ENCODE measurements at regions not wholly inside any gene's neighbourhood (a gene's known extent, or its start where the extent isn't known, plus 50 kb on each side); places are given as distances from the start of the nearest gene placed in this dataset.

DNA sequence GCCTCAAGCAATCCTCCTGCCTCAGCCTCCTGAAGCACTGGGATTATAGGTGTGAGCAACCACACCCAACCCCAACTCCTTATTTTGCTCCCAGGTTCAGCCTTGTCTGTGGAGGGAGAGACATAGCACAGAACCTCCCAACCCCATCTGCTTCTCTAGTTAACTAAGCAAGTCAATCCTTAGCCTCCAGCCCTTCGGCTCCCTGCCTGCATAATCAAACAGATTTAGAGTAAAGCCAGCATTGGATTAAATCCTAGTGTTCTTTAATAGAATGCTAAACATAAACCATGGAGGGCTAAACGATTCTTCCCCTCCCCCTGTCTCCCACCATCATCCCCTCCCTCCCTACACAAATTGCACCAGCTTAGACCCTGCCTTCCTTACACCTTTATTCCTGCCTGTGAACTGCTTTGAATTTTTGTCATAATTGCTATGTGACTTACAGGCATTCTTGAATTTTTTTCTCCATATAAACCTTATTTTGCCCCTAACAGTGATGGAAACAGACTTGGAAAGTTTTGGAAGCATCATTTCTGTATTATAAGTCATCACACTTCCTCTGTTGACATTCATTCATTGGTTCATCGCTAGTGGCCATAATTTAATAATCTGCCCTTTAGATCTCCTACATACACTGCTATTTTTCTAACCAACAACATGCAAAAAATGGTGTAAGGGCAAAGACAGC, 72.6 kb upstream of the TOMM7 start:
- Mint-ChIP-seq H3K4me3 (no peak overlapping the region), H3K4me1 (ENCODE audit: low read depth) (no peaks in the 10 kb centered on the region), H3K27me3 (ENCODE audit: low read depth) (peaks cover 8% of the 10 kb centered on the region), H3K9me3 (no peaks in the 10 kb centered on the region), H3K36me3 (ENCODE audit: insufficient read depth) (no peaks in the 10 kb centered on the region)
- ATAC-seq: no peak
- no peak for DNase-seq

DNA sequence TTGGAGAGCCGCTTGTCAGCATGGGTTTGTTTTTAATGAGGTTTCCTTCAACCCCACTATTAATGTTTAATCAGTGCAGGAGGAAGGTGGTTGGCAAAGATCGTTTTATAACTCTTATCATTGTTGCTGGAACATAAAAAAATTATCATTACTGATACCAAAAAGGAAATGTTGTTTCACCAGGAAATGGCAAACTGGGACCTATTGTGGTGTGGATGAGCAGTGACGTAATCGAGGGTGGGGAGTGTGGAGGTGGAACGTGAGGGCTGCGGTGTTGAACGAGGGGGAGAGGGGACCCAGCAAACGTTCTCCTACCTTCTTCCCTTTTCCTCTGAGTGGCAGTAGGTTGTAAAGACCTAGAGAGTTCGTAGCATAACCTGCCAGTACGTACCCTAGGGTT, 71.9 kb upstream of the TOMM7 start:
- Mint-ChIP-seq H3K9me3 (no peaks in the 10 kb centered on the region), H3K27me3 (ENCODE audit: low read depth) (peaks cover 8% of the 10 kb centered on the region), H3K4me3 (no peak overlapping the region), H3K36me3 (ENCODE audit: insufficient read depth) (no peaks in the 10 kb centered on the region), H3K4me1 (ENCODE audit: low read depth) (no peaks in the 10 kb centered on the region)
- DNase-seq: no peak
- ATAC-seq: no peak

GRCh38 chr7:22890773-22891172, 68.1 kb upstream of the TOMM7 start:
- H3K36me3 Mint-ChIP-seq (ENCODE audit: insufficient read depth): no peaks in the 10 kb centered on the region
- H3K4me3 Mint-ChIP-seq: no peak overlapping the region
- ATAC-seq (no peak), DNase-seq (no peak)
- H3K4me1 Mint-ChIP-seq (ENCODE audit: low read depth): peaks cover 9% of the 10 kb centered on the region
- no peaks in the 10 kb centered on the region for H3K9me3 Mint-ChIP-seq
- H3K27me3 Mint-ChIP-seq (ENCODE audit: low read depth): peaks cover 5% of the 10 kb centered on the region

DNA sequence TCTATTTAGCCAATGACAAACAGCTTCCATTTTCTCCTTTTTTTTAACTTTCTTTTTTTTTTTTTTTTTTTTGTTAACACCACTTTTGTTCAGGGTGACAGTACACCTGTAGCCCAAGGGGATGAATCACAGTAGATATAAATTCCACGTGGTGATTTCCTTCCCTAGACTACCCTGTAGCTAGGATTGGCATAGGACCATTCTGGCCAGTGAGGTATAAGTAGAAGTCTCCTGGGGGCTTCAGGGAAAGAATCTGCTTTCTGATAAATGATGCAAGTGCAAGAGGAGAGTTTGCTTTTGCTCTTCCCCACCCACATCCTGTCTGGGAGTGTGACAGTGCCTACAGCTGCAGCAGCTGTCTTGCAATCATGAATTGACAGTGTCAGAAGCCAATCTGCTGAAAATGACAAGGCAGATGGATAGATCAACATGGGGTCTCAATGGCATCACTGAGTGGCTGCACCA, 63.2 kb upstream of the TOMM7 start:
- DNase-seq: peak; percentile 14
- H3K36me3 Mint-ChIP-seq (ENCODE audit: insufficient read depth): peaks cover 2% of the 10 kb centered on the region
- ATAC-seq: peak; percentile 79 to 82
- peak overlapping the region; percentile 61 for H3K4me3 Mint-ChIP-seq
- no peaks in the 10 kb centered on the region for H3K27me3 Mint-ChIP-seq (ENCODE audit: low read depth)
- H3K9me3 Mint-ChIP-seq: no peaks in the 10 kb centered on the region
- peaks cover 33% of the 10 kb centered on the region for H3K4me1 Mint-ChIP-seq (ENCODE audit: low read depth)

- no peak overlapping the region for H3K4me3 Mint-ChIP-seq
Observed at GRCh38 chr7:22884911-22885788, 62.5 kb upstream of the TOMM7 start.

DNA sequence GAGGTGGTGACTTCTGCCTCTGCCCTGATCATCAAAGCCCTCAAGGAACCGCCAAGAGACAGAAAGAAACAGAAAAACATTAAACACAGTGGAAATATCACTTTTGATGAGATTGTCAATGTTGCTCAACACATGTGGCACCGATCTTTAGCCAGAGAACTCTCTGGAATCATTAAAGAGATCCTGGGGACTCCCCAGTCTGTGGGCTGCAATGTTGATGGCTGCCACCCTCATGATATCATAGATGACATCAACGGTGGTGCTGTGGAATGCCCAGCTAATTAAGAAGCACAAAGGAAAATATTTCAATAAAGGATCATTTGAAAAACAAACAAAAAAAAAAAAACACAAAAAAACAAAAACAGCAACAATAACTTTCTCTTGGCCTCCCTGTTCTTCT, 59.5 kb upstream of the TOMM7 start:
- H3K36me3 Mint-ChIP-seq (ENCODE audit: insufficient read depth): peaks cover 2% of the 10 kb centered on the region
- H3K27me3 Mint-ChIP-seq (ENCODE audit: low read depth): no peaks in the 10 kb centered on the region
- no peak for ATAC-seq
- no peak for DNase-seq
- no peaks in the 10 kb centered on the region for H3K9me3 Mint-ChIP-seq
- H3K4me3 Mint-ChIP-seq: no peak overlapping the region
- H3K4me1 Mint-ChIP-seq (ENCODE audit: low read depth): peaks cover 30% of the 10 kb centered on the region

More at GRCh38 chr7:22884911-22885788, 62.5 kb upstream of the TOMM7 start:
- Mint-ChIP-seq H3K4me1 (ENCODE audit: low read depth) (peaks cover 33% of the 10 kb centered on the region), H3K27me3 (ENCODE audit: low read depth) (no peaks in the 10 kb centered on the region), H3K36me3 (ENCODE audit: insufficient read depth) (peaks cover 2% of the 10 kb centered on the region), H3K9me3 (no peaks in the 10 kb centered on the region)
- DNase-seq (no peak), ATAC-seq (peak; percentile 70 to 73)

DNA sequence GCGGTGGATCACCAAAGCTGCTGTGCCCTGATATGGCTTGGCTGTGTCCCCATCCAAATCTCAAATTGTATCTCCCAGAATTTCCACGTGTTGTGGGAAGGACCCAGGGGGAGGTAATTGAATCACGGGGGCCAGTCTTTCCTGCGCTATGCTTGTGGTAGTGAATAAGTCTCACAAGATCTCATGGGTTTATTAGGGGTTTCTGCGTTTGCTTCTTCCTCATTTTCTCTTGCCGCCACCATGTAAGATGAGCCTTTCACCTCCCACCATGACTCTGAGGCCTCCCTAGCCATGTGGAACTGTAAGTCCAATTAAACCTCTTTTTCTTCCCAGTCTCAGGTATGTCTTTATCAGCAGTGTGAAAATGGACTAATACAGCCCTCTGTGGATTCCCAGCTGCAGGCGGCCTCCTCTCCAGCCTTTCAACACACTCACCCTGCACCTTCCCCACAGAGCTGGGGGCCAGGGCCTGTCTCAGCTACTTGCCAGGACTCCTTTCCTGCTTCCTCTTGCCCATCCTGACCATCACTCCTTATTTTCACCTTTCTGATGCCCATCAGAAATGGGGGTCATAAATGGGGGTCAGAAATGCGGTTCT, 57.2 kb upstream of the TOMM7 start:
- DNase-seq (no peak), ATAC-seq (no peak)
- Mint-ChIP-seq H3K4me3 (no peak overlapping the region), H3K9me3 (no peaks in the 10 kb centered on the region), H3K27me3 (ENCODE audit: low read depth) (no peaks in the 10 kb centered on the region), H3K4me1 (ENCODE audit: low read depth) (peaks cover 18% of the 10 kb centered on the region), H3K36me3 (ENCODE audit: insufficient read depth) (peaks cover 2% of the 10 kb centered on the region)

DNA sequence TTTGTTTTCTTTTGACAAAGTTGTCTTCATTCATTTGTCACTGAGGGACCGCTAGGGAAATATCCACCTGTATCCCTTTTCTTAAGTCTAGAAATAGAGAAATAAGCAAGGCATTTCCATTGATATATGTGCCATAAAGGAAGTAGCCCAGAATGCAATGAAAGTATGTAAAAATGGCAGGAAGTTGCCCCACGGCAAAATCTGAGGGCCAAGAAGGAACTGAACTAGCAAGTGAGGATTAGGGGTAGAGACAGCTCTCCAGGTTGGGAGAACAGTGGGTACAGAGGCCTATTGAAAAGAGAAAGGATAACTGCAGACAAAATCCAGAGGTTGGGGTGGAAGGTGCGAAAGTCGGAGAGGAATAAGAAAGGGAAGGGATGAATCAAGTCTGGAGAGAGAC, 56.6 kb upstream of the TOMM7 start:
- Mint-ChIP-seq H3K9me3 (no peaks in the 10 kb centered on the region), H3K27me3 (ENCODE audit: low read depth) (no peaks in the 10 kb centered on the region), H3K36me3 (ENCODE audit: insufficient read depth) (no peaks in the 10 kb centered on the region), H3K4me1 (ENCODE audit: low read depth) (peaks cover 13% of the 10 kb centered on the region), H3K4me3 (no peak overlapping the region)
- no peak for DNase-seq
- no peak for ATAC-seq

DNA sequence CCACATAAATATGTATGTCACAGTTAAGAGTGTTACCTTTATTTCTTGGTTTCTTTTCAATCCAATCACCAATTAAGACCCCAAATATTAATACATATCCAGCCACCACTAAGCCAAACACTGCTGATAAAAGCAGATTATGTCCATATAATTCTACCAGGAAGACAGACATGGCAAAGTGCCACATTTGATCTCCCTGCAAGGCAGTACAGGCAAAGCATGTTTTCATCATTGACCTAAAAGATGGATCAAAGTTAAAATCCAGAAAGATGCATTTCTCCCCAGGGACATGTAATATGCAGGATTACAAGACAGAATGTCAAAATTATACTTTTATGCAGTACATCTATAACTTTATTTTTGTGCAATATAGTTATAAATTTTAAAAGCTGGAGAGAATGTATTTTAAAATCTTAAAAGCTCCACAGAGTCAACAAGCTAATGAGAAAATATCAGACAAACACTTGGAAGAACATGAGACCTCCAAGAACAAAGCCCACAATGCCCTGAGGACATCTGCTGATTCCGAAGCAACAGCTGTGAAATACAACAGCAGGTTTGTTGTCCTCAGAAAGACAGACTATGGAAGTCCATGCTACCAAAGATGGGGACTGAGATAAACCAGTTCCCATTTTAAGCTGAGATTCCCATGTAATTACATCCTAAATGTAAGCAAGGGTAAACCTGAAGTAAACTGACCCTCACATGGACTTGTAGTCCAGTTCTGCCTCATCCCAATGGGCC, 54.5 kb upstream of the TOMM7 start:
- no peak for DNase-seq
- no peak for ATAC-seq
- peaks cover 4% of the 10 kb centered on the region for H3K4me1 Mint-ChIP-seq (ENCODE audit: low read depth)
- no peaks in the 10 kb centered on the region for H3K27me3 Mint-ChIP-seq (ENCODE audit: low read depth)
- H3K36me3 Mint-ChIP-seq (ENCODE audit: insufficient read depth): no peaks in the 10 kb centered on the region
- H3K4me3 Mint-ChIP-seq: no peak overlapping the region
- H3K9me3 Mint-ChIP-seq: no peaks in the 10 kb centered on the region

DNA sequence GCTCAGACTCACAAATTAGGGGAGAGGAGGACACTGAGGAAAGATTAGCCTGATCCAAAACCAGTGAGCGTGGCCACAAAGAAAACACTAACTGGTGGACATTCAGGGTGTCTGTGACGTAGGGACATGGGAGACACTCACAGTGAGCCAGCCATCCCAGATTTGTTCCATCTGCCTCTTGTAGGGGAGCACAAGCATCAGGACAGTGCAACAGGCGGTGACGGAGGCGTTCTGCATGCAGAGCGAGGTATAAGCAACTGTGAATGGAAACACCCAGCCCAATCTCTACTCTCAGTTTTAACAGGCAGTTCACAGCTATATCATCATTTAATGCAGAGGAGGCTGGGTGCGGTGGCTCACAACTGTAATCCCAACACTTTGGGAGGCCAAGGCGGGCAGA, 52.8 kb upstream of the TOMM7 start:
- Mint-ChIP-seq H3K27me3 (ENCODE audit: low read depth) (no peaks in the 10 kb centered on the region), H3K4me3 (no peak overlapping the region), H3K9me3 (no peaks in the 10 kb centered on the region), H3K36me3 (ENCODE audit: insufficient read depth) (peaks cover 2% of the 10 kb centered on the region), H3K4me1 (ENCODE audit: low read depth) (no peaks in the 10 kb centered on the region)
- DNase-seq (no peak), ATAC-seq (no peak)

GRCh38 chr7:22874904-22875303, 52.3 kb upstream of the TOMM7 start:
- Mint-ChIP-seq H3K4me1 (ENCODE audit: low read depth) (no peaks in the 10 kb centered on the region), H3K9me3 (no peaks in the 10 kb centered on the region), H3K36me3 (ENCODE audit: insufficient read depth) (peaks cover 6% of the 10 kb centered on the region), H3K27me3 (ENCODE audit: low read depth) (no peaks in the 10 kb centered on the region), H3K4me3 (no peak overlapping the region)
- ATAC-seq: no peak
- DNase-seq: no peak
